GM12878 (cell line): ENCODE measurements at regions not wholly inside any gene's neighbourhood (a gene's known extent, or its start where the extent isn't known, plus 50 kb on each side); places are given as distances from the start of the nearest gene placed in this dataset.

ENCODE experiments used
- ATAC-seq: fragments of 200-7000 bp; cut with Tn5 transposase; 3 replicates; pipeline ENCODE4 v1.9.1; 2020; ENCODE audit warnings: mild to moderate bottlenecking, moderate library complexity
- BruUV-seq: library from RNA; stranded (reverse); fragments of 400-500 nt; replicated peaks from 2 replicates; lab custom pipeline; 2021; lab: Mats Ljungman, UMichigan
- CTCF ChIA-PET: fragments of 300-600 bp; sonication (Branson Sonifier 250); formaldehyde crosslinking; extraction: SDS; loops from one replicate; lab custom pipeline; 2021; ENCODE audit warnings: inconsistent platforms; lab: Yijun Ruan, JAX
- POLR2A ChIA-PET: fragments of 350-600 bp; formaldehyde crosslinking; extraction: SDS; loops from one replicate; lab custom pipeline; 2021; ENCODE audit warnings: inconsistent platforms; lab: Charles Lee
- RAD21 ChIA-PET: fragments of 300-600 bp; sonication (Branson Sonifier 250); formaldehyde crosslinking; loops from one replicate; lab custom pipeline; 2023; ENCODE audit warnings: antibody characterized with exemption; ENCODE audit not compliant: unreplicated experiment; lab: Charles Lee
- SMC1A ChIA-PET: fragments of 300-600 bp; sonication (Branson Sonifier 250); formaldehyde crosslinking; loops from one replicate; lab custom pipeline; 2023; ENCODE audit not compliant: unreplicated experiment, uncharacterized antibody; lab: Charles Lee
- DNase-seq: peaks from one replicate; pipeline ENCODE4 v3.0.0-alpha.2; 2011; ENCODE audit warnings: low read depth, low spot score
- FAIRE-seq: peaks from 3 replicates; lab custom pipeline; 2011; peaks lifted over from hg19 to GRCh38; lab: Jason Lieb, UNC
- H2AFZ ChIP-seq: 2 replicates; pipeline ENCODE4 v1.6.0; 2011; ENCODE audit warnings: low read depth, low read length, control low read depth; ENCODE audit not compliant: control insufficient read depth
- H3K27ac ChIP-seq: 2 replicates; pipeline ENCODE4 v1.5.1; 2011; ENCODE audit warnings: control low read depth; ENCODE audit not compliant: control insufficient read depth, insufficient read depth
- H3K27me3 ChIP-seq, 2 experiments: replicated peaks in 1 of 2; 2 replicates each; pipeline versions ENCODE4 v1.6.0 to v1.6.1; 2011; ENCODE audit warnings: low read length in 1 of 2; ENCODE audit not compliant: control insufficient read depth in 2 of 2, insufficient read depth in 2 of 2
- H3K36me3 ChIP-seq, 2 experiments: 2 replicates each; pipeline ENCODE4 v1.5.1; 2011; ENCODE audit warnings: low read length in 1 of 2; ENCODE audit not compliant: control insufficient read depth in 2 of 2, insufficient read depth in 2 of 2
- H3K4me1 ChIP-seq: 2 replicates; pipeline ENCODE4 v1.6.1; 2011; ENCODE audit warnings: mild to moderate bottlenecking, low read length, moderate library complexity, mixed read lengths; ENCODE audit not compliant: control insufficient read depth, insufficient read depth
- H3K4me2 ChIP-seq: 2 replicates; pipeline ENCODE4 v1.6.0; 2011; ENCODE audit warnings: control low read depth; ENCODE audit not compliant: control insufficient read depth, insufficient read depth
- H3K4me3 ChIP-seq: fragments of 200-600 bp; sonication (generic); 2 replicates; pipeline ENCODE4 v1.5.1; 2016
- H3K79me2 ChIP-seq: 2 replicates; pipeline ENCODE4 v1.6.0; 2011; ENCODE audit warnings: low read length; ENCODE audit not compliant: control insufficient read depth, insufficient read depth
- H3K9ac ChIP-seq: 2 replicates; pipeline ENCODE4 v1.8.0; 2011; ENCODE audit warnings: low read length, control low read depth, mixed read lengths; ENCODE audit not compliant: control insufficient read depth, insufficient read depth
- H3K9me3 ChIP-seq: replicated peaks from 3 replicates; pipeline ENCODE4 v1.5.1; 2011; ENCODE audit warnings: mild to moderate bottlenecking, low read length; ENCODE audit not compliant: control insufficient read depth, insufficient read depth
- H4K20me1 ChIP-seq: 2 replicates; pipeline ENCODE4 v1.6.0; 2011; ENCODE audit not compliant: control insufficient read depth, insufficient read depth
- BRCA1 ChIP-seq: IDR thresholded peaks from 2 replicates; pipeline ENCODE4 v1.6.1; 2011; ENCODE audit warnings: low read depth, low read length, improper control_type of control experiment
- CBX5 ChIP-seq: sonication (generic); IDR thresholded peaks from 2 replicates; pipeline ENCODE4 v1.6.1; 2016; ENCODE audit warnings: low read depth, moderate library complexity, mild to moderate bottlenecking, inconsistent platforms
- GABPA ChIP-seq: IDR thresholded peaks from 2 replicates; pipeline ENCODE4 v1.6.1; 2014; ENCODE audit warnings: antibody characterized with exemption, low read depth, mild to moderate bottlenecking, inconsistent platforms
- HDAC2 ChIP-seq: fragments of 200-600 bp; sonication (generic); IDR thresholded peaks from 2 replicates; pipeline ENCODE4 v1.6.1; 2017
- IKZF1 ChIP-seq: fragments of 450-650 bp; conservative IDR thresholded peaks from 2 replicates; pipeline ENCODE4 v1.6.1; 2017; ENCODE audit warnings: antibody characterized with exemption, mild to moderate bottlenecking
- MEF2B ChIP-seq: fragments of 450-650 bp; IDR thresholded peaks from 2 replicates; pipeline ENCODE4 v1.6.1; 2018; ENCODE audit warnings: mild to moderate bottlenecking, moderate library complexity; ENCODE audit not compliant: partially characterized antibody, poor library complexity, severe bottlenecking
- RAD21 ChIP-seq: IDR thresholded peaks from 2 replicates; pipeline ENCODE4 v1.6.1; 2011; ENCODE audit warnings: mild to moderate bottlenecking, low read depth, low read length, moderate library complexity; ENCODE audit not compliant: insufficient read depth
- SMAD1 ChIP-seq: fragments of 450-650 bp; IDR thresholded peaks from 2 replicates; pipeline ENCODE4 v1.6.1; 2018; ENCODE audit warnings: mild to moderate bottlenecking, low read depth; ENCODE audit not compliant: partially characterized antibody
- SMARCA5 ChIP-seq: fragments of 450-650 bp; IDR thresholded peaks from 2 replicates; pipeline ENCODE4 v1.6.1; 2017; ENCODE audit warnings: mild to moderate bottlenecking
- SUZ12 ChIP-seq: fragments of 200-600 bp; sonication (generic); IDR thresholded peaks from one replicate; pipeline ENCODE4 v1.6.1; 2018; ENCODE audit warnings: antibody characterized with exemption, mild to moderate bottlenecking; ENCODE audit not compliant: unreplicated experiment
- WGBS: methylation state at CpG from one replicate; pipeline ENCODE4 v1.1.6; 2016; ENCODE audit warnings: low lambda C conversion rate; ENCODE audit not compliant: insufficient replicate concordance, insufficient coverage; ENCODE audit errors: missing lambda C conversion rate; 5-methylcytosine and 5-hydroxymethylcytosine counted together
- in situ Hi-C: fragments of 300-500 bp; cut with MboI; formaldehyde crosslinking; loops from 9 replicates; pipeline ENCODE4 v1.14.3; 2018; ENCODE audit warnings: mixed read lengths
- intact Hi-C: fragments of 100-400 bp; cut with micrococcal nuclease; formaldehyde crosslinking; loops from one replicate; pipeline ENCODE4 v1.14.2; 2022; ENCODE audit not compliant: unreplicated experiment
- TF ChIP-seq, protein P1 (sequence below): fragments of 450-650 bp; IDR thresholded peaks from 2 replicates; pipeline ENCODE4 v1.6.1; 2017; ENCODE audit warnings: mild to moderate bottlenecking, moderate library complexity
- TF ChIP-seq, protein P2 (sequence below): fragments of 150-350 bp; IDR thresholded peaks from 2 replicates; pipeline ENCODE4 v1.6.1; 2014; ENCODE audit warnings: mild to moderate bottlenecking, low read depth, low read length

DNA sequence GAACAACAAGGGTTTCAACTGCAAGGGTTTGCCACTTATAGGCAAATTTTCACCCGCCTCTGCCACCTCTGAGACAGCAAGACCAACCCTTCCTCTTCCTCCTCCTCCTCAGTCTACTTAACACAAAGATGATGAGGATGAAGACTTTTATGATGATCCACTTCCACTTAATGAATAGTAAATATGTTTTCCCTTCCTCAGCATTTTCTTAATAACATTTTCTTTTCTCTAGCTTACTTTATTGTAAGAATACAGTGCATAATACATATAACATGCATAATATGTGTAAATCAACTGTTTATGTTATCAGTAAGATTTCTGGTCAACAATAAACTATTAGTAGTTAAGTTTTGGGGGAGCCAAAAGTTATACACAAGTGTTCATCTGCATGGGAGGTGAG is 77.4 kb downstream of the KLF15 start:
- H3K4me2 ChIP-seq: no peak overlapping the region
- SMC1A ChIA-PET: no interaction called here
- no peaks in the 10 kb centered on the region for H3K4me1 ChIP-seq
- POLR2A ChIA-PET: no interaction called here
- no peaks in the 10 kb centered on the region for H3K9me3 ChIP-seq
- 8% methylated on average over 1 of the region's 1 CpG for WGBS
- ATAC-seq: no peak
- no TSS peak for BruUV-seq
- no peaks in the 10 kb centered on the region for H3K36me3 ChIP-seq
- no peak overlapping the region for H2AFZ ChIP-seq
- no peak for DNase-seq
- intact Hi-C loops: no loop called here
- no peaks in the 10 kb centered on the region for H4K20me1 ChIP-seq
- in situ Hi-C loops: loop anchor here (25.0 kb wide), 1 partner anchor 107 kb away; the partner anchor contains the start of gene CFAP100
- TF ChIP-seq GABPA: no peak
- no peaks in the 10 kb centered on the region for H3K79me2 ChIP-seq
- CTCF ChIA-PET: no interaction called here
- RAD21 ChIA-PET: no interaction called here
- peaks cover 0 to 3% of the 10 kb centered on the region in 2 experiments; a peak in 1 of 4 replicates for H3K27me3 ChIP-seq
- H3K27ac ChIP-seq: no peak overlapping the region
- no peak overlapping the region for H3K4me3 ChIP-seq
- H3K9ac ChIP-seq: no peak overlapping the region
- no peak for FAIRE-seq

DNA sequence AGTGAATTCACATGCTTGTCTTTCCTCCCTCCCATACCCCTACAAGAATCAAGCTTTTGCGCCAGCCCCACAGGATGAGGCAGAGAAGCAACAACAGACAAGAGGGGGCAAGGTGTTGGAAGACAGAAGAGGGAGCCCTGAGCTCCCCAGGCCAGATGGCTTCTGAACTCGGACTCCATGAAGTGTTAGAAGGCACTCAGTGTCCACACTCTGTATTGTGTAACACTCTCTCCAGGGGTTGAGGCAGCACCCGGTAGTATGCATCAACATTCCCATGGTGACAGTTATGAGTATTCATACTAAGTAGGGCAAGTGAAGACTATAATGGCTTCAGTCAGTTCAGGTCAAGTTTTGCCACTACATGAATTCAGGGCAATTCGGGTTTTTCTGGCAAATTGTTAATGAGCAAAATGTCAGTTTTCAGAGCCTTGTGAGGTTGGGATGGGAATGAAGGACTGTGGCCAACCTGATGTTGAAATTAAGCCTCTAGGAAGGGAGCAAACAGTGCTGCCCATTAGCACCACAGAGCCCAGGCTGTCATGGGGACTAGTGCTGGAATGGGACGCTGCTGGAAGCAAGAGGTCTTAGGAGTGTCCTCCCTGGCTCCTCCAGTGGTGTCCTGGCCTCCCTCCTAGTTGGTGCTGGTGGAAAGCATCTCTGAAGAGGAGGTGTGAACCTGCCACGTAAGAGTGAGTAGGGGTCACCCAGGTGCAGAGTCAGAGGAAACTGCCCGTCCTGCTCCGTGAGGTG is 79.4 kb downstream of the KLF15 start:
- Histone ChIP-seq H3K36me3 (no peaks in the 10 kb centered on the region), H2AFZ (no peak overlapping the region), H4K20me1 (no peaks in the 10 kb centered on the region), H3K79me2 (no peaks in the 10 kb centered on the region), H3K9ac (no peak overlapping the region), H3K4me2 (no peak overlapping the region), H3K9me3 (no peaks in the 10 kb centered on the region), H3K4me1 (no peaks in the 10 kb centered on the region), H3K27me3 (peaks cover 0 to 3% of the 10 kb centered on the region in 2 experiments; a peak in 1 of 4 replicates), H3K27ac (no peak overlapping the region), H3K4me3 (no peak overlapping the region)
- 33% methylated on average over 8 of the region's 8 CpGs for WGBS
- in situ Hi-C loops (loop anchor here (25.0 kb wide), 1 partner anchor 109 kb away; the partner anchor contains the start of gene CFAP100), intact Hi-C loops (no loop called here)
- RAD21 ChIA-PET: no interaction called here
- no TSS peak for BruUV-seq
- CTCF ChIA-PET: interaction anchor here (0.6 kb wide), 1 partner anchor 16 kb away, joined by 3 read pairs; no protein-coding TSS in a partner anchor
- no peak for DNase-seq
- SMC1A ChIA-PET: no interaction called here
- ATAC-seq: no peak
- FAIRE-seq: no peak
- POLR2A ChIA-PET: no interaction called here
- no peak for TF ChIP-seq BRCA1
- TF ChIP-seq SMARCA5: no peak
- no peak for TF ChIP-seq IKZF1
- TF ChIP-seq, protein P1, sequence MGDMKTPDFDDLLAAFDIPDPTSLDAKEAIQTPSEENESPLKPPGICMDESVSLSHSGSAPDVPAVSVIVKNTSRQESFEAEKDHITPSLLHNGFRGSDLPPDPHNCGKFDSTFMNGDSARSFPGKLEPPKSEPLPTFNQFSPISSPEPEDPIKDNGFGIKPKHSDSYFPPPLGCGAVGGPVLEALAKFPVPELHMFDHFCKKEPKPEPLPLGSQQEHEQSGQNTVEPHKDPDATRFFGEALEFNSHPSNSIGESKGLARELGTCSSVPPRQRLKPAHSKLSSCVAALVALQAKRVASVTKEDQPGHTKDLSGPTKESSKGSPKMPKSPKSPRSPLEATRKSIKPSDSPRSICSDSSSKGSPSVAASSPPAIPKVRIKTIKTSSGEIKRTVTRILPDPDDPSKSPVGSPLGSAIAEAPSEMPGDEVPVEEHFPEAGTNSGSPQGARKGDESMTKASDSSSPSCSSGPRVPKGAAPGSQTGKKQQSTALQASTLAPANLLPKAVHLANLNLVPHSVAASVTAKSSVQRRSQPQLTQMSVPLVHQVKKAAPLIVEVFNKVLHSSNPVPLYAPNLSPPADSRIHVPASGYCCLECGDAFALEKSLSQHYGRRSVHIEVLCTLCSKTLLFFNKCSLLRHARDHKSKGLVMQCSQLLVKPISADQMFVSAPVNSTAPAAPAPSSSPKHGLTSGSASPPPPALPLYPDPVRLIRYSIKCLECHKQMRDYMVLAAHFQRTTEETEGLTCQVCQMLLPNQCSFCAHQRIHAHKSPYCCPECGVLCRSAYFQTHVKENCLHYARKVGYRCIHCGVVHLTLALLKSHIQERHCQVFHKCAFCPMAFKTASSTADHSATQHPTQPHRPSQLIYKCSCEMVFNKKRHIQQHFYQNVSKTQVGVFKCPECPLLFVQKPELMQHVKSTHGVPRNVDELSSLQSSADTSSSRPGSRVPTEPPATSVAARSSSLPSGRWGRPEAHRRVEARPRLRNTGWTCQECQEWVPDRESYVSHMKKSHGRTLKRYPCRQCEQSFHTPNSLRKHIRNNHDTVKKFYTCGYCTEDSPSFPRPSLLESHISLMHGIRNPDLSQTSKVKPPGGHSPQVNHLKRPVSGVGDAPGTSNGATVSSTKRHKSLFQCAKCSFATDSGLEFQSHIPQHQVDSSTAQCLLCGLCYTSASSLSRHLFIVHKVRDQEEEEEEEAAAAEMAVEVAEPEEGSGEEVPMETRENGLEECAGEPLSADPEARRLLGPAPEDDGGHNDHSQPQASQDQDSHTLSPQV: no peak
- TF ChIP-seq CBX5: no peak
- TF ChIP-seq MEF2B: no peak
- TF ChIP-seq SMAD1: no peak
- TF ChIP-seq RAD21: no peak
- TF ChIP-seq HDAC2: no peak
- TF ChIP-seq SUZ12: no peak
- TF ChIP-seq, protein P2, sequence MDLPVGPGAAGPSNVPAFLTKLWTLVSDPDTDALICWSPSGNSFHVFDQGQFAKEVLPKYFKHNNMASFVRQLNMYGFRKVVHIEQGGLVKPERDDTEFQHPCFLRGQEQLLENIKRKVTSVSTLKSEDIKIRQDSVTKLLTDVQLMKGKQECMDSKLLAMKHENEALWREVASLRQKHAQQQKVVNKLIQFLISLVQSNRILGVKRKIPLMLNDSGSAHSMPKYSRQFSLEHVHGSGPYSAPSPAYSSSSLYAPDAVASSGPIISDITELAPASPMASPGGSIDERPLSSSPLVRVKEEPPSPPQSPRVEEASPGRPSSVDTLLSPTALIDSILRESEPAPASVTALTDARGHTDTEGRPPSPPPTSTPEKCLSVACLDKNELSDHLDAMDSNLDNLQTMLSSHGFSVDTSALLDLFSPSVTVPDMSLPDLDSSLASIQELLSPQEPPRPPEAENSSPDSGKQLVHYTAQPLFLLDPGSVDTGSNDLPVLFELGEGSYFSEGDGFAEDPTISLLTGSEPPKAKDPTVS: no peak
